Left lobe of liver (tissue), 2 donors: ENCODE measurements at regions not wholly inside any gene's neighbourhood (a gene's known extent, or its start where the extent isn't known, plus 50 kb on each side); places are given as distances from the start of the nearest gene placed in this dataset.

ENCODE experiments used
- ATAC-seq: fragments of 200-7000 bp; cut with Tn5 transposase; one replicate; pipeline ENCODE4 v1.9.1; 2020; ENCODE audit warnings: mild to moderate bottlenecking, moderate library complexity
- DNase-seq: peaks from one replicate; pipeline ENCODE4 v3.0.0-alpha.2; 2020; ENCODE audit warnings: low spot score
- donor health status: DM: no; HTN: no; CAD: no; lungs with moderate emphysema.
- donor health status: DM: no; HTN: yes; CAD: no.

DNA sequence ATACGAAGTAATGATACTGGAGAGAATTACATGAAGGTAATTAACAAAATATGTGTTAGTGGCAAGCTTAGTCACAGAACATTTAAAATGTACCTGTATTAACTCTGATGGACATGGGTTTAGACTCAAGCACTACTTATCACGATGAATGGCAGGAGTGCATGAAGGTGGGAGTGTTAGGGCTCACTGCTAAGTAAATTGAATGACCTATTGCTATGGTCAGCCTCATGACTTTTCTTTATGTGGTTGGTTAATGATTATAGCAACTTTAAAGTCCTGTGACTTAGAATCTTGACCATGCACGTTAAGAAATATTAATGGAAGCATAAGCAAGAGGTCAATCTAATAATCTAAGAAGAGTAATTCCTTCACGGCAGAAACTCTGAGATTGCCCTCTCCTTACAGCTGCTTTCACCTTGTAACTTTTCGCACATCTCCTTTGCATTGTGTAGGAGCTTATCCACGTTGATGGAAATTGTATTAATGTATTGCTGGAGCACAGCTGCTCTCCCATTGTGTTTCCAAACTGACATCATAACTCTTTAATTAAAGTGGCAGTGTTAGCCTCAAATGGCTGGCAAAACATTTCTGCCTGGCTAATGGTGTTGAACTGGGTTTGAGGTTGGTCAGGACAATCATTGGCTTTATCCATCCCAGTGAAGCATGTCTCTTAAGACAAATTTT, 114.5 kb downstream of the RXFP2 start:
- DNase-seq = no peak
- no peak for ATAC-seq

DNA sequence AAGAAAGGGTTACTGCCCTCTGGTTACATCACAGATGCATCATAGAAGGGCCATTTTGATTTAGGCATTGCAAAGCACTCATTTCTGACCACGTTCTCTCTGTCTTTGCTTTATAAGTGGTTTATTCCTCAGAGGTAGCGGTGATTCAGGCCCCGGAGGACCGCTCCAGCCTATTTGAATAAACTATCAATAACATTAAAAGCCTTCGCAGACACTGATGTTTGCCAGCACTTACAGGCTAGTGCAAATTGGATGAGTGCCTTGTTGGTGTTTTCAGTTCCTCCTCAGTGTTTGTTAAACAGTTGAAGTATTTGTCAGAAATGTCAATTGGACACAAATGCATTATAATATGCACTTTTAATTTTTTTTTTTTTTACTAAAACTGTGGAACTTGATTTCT, 120.2 kb downstream of the RXFP2 start:
- DNase-seq (no peak), ATAC-seq (peak; percentile 62)

GRCh38 chr13:31860002-31860401, 120.7 kb downstream of the RXFP2 start:
- ATAC-seq = peak; percentile 93

GRCh38 chr13:31862828-31863227, 123.5 kb downstream of the RXFP2 start:
- DNase-seq = no peak
- no peak for ATAC-seq

More at GRCh38 chr13:31860002-31860401, 120.7 kb downstream of the RXFP2 start:
- DNase-seq = peak; percentile 85

GRCh38 chr13:31864307-31864706, 125.0 kb downstream of the RXFP2 start:
- DNase-seq = no peak
- ATAC-seq = no peak

- ATAC-seq (no peak), DNase-seq (no peak)
Measured at GRCh38 chr13:31866099-31866498, 126.8 kb downstream of the RXFP2 start.

GRCh38 chr13:31867709-31868108, 128.4 kb downstream of the RXFP2 start:
- ATAC-seq = peak; percentile 78
- no peak for DNase-seq

GRCh38 chr13:31869582-31869981, 130.3 kb downstream of the RXFP2 start:
- no peak for DNase-seq
- no peak for ATAC-seq

DNA sequence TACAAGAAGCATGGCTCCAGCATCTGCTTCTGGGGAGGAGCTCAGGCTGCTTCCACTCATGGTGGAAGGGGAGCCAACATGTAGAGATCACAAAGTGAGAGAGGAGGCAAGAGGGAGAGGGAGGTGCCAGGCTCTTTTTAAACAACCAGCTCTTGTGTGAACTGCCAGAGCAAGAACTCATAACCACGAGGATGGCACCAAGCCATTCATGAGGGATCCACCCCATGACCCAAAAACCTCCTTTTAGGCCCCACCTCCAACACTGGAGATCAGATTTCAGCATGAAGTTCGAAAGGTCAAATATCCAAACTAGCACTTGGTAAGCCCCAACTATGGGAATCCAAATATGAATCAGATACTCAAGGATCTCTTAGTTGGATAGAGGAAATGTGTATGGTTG, 131.2 kb downstream of the RXFP2 start:
- ATAC-seq = peak; percentile 83
- peak; percentile 81 for DNase-seq

DNA sequence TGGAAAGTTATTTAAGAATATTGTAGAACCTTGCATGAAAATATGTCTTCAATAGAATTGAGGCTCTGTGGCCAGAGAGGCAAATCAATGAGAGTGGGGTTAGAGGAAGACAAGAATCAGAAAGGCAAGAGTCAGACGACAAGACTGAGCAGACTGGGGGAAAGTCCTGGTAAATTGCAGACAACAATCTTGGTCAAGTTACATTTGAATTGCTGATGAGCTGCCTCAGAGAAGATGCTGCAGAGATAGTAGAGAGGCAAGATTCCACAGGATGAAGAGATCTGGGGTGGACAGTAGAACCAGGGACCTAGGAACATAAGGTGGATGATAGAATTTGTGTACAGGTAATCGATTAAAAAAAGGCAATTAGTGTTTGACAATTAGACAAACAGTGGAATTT, 133.8 kb downstream of the RXFP2 start:
- DNase-seq = no peak
- ATAC-seq = no peak

GRCh38 chr13:31875134-31875533, 135.8 kb downstream of the RXFP2 start:
- ATAC-seq (no peak), DNase-seq (no peak)

DNA sequence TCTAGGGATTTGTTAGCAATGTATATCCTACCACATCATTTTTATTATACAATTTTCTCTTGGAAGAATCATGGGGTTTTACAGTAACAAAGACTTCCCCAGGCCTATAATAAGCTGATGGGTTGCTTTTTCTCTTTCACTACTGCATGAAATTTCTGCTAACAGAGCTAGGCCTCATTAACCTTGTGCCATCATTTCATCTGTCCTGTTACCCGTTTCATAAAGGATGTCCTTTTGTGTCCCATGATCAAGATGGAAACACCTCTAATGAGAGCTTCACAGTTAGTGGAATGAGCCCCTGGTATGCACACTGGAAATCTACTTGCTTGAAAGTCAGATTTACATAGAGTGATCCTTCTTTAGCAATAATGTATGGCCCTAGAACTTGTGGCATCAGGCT, 138.7 kb downstream of the RXFP2 start:
- ATAC-seq = no peak
- no peak for DNase-seq

GRCh38 chr13:31878495-31878894, 139.2 kb downstream of the RXFP2 start:
- ATAC-seq = no peak

GRCh38 chr13:31878955-31879354, 139.6 kb downstream of the RXFP2 start:
- ATAC-seq (no peak), DNase-seq (no peak)

More at GRCh38 chr13:31878495-31878894, 139.2 kb downstream of the RXFP2 start:
- DNase-seq = no peak

- ATAC-seq (no peak), DNase-seq (no peak)
Measured at GRCh38 chr13:31880851-31881494, 141.6 kb downstream of the RXFP2 start.

GRCh38 chr13:31881495-31881882, 142.2 kb downstream of the RXFP2 start:
- ATAC-seq = no peak

GRCh38 chr13:31882794-31883193, 143.5 kb downstream of the RXFP2 start:
- ATAC-seq (no peak), DNase-seq (no peak)

More at GRCh38 chr13:31881495-31881882, 142.2 kb downstream of the RXFP2 start:
- DNase-seq = no peak

GRCh38 chr13:31884556-31884955, 145.2 kb downstream of the RXFP2 start:
- no peak for ATAC-seq

GRCh38 chr13:31885994-31886393, 145.6 kb upstream of the FRY start:
- peak; percentile 21 for ATAC-seq
- DNase-seq = no peak

More at GRCh38 chr13:31884556-31884955, 145.2 kb downstream of the RXFP2 start:
- no peak for DNase-seq

GRCh38 chr13:31887286-31887685, 144.3 kb upstream of the FRY start:
- no peak for ATAC-seq

DNA sequence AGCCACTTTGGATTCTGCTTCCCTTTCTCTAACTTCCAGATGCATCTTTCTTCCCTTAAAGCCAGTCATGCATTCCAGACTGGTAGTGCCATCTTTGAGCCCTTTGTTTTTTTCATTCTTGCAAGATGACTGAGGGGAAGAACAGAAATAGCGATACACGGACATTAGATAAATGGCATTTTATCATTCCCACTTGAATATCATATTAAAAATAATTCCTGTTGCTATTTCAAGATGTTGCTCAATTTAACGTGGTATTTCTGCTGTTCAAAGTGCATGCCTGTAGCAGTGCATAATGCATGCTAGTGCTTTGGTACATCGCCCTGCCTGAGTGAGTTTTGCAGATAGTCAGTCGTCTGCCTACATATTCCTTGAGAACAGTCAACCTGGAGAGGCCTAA, 140.6 kb upstream of the FRY start:
- no peak for DNase-seq

More at GRCh38 chr13:31887286-31887685, 144.3 kb upstream of the FRY start:
- no peak for DNase-seq

DNA sequence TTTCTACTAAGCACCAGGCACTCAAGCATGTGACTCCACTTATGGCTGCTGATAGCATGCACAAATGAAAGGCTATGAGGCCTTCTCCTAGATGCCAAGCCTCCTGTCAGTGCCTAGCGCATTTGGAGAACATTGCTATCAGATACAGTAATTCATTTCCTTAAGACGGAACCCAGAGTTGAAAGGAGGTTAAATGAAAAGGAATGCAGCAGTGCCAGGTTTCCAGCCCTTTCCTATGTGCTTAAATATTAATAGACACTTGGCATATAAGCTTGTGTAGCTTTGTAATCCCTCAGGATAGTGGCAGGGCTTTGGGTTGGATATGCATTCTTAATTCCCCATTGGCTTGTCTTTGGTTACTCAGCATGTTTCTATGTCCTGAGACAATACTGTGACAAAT, 140.1 kb upstream of the FRY start:
- ATAC-seq (no peak), DNase-seq (no peak)

More for the DNA sequence above, 140.6 kb upstream of the FRY start:
- ATAC-seq = no peak
